HG03139 (cell line): ENCODE measurements at regions not wholly inside any gene's neighbourhood (a gene's known extent, or its start where the extent isn't known, plus 50 kb on each side); places are given as distances from the start of the nearest gene placed in this dataset.

Source experiments
- ATAC-seq: cut with Tn5 transposase; IDR thresholded peaks from one replicate; pipeline ENCODE4 v1.9.1; 2021; ENCODE audit not compliant: unreplicated experiment

DNA sequence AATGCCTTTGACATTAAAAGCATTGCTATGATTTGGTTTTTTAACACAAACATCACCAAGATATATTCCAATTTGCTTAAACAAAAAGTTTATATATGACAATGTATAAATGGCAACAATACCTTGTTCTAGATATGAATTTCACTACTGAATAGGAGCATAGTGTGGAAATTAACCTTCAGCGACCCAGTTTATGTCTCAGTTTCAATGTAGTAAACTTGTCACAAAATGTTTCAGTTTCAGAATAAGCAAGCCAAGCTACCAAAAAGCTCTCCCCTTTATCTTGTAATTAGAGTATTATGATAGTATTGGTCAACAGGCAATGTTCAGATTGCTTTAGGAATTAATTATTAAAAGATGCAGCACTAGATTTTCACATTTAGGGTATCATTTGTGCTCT, 99.6 kb upstream of the PCDH15 start:
- ATAC-seq, result no peak

DNA sequence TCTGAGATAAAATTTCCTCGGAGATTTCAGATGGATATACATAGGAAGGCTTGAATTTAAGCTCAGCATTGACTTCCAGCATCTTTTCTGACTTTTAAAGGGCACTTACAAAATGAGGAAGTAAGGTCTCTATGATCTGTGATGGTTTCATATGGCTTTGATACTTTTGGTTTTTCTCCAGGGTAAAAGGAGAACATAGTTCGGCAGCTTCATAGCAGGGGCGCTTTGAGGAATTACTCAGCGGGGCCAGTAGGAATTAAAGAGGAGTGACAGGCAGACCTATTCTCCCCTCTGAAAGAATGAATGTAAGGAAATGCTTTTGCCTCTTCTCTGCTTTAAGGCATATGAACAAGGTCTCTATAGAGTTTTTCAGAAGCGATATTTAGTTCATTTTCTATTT, 80.0 kb upstream of the PCDH15 start:
- no peak for ATAC-seq

DNA sequence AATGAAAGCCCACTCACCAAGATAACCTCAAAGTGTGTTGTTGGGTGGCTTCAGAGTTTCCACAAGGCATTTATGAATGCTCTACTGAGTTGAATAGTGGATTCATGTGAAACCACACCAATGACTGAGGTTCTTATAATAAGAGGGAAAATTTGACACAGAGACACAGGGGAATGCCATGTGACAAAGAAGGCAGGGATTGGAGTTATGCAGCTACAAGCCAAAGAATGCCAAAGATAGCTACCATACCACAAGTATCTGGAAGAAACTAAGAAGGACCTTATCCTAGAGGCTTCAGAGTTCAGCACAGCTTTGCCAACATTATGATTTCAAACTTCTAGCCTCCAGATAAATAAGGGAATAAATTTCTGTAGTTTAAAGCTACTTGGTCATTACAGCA, 68.0 kb upstream of the PCDH15 start:
- no peak for ATAC-seq

DNA sequence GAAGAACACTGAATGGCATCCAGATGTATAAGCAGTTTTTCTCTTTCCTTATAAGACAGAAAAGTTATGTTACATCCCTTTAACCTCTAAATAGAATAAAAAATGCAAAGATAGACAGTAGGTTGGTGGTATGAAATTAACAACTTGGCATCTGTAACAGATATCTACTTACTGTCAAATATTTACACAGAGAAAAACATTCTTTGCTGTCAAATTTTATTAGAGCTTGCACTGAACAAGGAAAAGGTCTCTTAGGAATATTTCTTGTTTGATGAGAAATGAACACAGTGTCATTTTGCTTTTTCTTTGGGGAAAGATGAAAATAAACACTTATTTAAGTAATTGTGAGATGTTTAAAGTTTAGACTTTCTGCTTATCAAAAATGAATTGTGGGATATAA, 65.6 kb upstream of the PCDH15 start:
- ATAC-seq, result no peak

DNA sequence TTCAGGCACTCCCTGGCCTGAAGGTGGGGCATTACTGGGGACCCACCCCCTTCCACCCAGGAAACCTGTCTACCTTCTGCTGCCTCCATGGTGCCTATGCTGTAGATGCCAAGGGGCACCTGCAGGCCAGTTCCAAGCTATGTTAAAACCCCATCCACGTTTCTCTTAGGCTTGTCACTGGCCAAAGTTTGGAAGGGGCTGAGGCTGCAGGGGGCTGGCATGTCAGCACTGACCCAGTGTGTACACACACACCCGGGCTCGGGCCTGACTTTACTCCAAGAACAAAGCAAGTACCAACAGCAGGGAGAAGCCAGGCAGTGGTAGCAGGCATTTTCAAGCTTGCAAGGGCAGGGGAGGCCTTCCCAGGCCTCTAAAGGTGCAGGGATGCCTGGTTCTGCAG, 53.8 kb upstream of the PCDH15 start:
- no peak for ATAC-seq

DNA sequence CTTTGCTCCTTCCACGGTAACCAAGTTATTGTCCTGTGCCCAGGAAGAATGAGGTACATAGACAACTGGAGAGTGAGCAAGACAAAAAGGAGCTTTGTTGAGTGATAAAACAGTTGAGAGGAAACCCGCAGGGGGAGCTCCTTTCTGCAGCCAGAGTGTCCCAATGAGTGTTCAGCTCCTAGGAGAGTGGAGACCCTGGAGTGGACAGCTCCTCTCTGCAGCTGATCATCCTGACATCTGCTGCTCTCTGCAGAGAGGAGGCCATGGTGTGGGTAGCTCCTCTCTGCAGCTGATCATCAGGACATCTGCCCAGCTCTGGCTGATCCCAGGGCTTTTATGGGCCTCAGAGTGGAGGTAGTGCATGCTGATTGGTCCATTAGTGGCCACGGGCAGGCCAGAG, 53.4 kb upstream of the PCDH15 start:
- no peak for ATAC-seq

DNA sequence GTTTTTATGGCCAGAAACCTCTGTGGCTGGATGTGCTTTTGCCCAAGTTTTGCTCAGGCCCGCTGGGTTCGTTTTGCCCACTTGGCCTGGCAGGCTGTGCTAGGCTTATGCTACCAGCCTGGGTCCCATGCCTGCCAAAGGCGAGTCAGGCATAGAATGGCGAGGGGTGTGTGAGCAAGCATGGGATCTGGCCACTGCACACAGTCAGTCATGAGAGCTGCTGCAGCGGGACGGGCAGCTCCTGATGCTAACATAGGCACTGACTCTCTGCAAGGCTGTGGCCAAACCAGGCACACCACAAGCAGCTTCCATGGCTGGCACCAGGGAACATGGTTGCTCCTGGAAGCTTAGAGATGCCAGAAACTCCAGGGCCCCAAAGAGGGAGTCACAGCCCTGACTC, 52.9 kb upstream of the PCDH15 start:
- no peak for ATAC-seq
